PC-3 (cell line): ENCODE measurements at regions not wholly inside any gene's neighbourhood (a gene's known extent, or its start where the extent isn't known, plus 50 kb on each side); places are given as distances from the start of the nearest gene placed in this dataset.

Experiments used
- ATAC-seq: fragments of 200-7000 bp; cut with Tn5 transposase; 2 replicates; pipeline ENCODE4 v1.9.1; 2020; ENCODE audit warnings: mild to moderate bottlenecking, moderate library complexity
- BruUV-seq: library from RNA; stranded (reverse); fragments of 400-500 nt; replicated peaks from 2 replicates; lab custom pipeline; 2021; lab: Mats Ljungman, UMichigan
- CTCF ChIA-PET: fragments of 300-600 bp; sonication (Branson Sonifier 250); formaldehyde crosslinking; loops from one replicate; lab custom pipeline; 2022; ENCODE audit warnings: antibody characterized with exemption; lab: Charles Lee
- POLR2A ChIA-PET: fragments of 300-600 bp; sonication (Branson Sonifier 250); formaldehyde crosslinking; loops from one replicate; lab custom pipeline; 2022; ENCODE audit warnings: antibody characterized with exemption; ENCODE audit not compliant: unreplicated experiment; lab: Charles Lee
- DNase-seq: peaks from one replicate; pipeline ENCODE4 v3.0.0-alpha.2; 2015
- H2AFZ ChIP-seq: fragments of 300-600 bp; sonication (generic); 2 replicates; pipeline ENCODE4 v1.6.0; 2016; ENCODE audit warnings: antibody characterized with exemption, low read length
- H3F3A ChIP-seq: fragments of 300-600 bp; sonication (generic); one replicate; pipeline ENCODE4 v1.6.0; 2017; ENCODE audit warnings: antibody characterized with exemption, low read length, control low read depth, mild to moderate bottlenecking; ENCODE audit not compliant: unreplicated experiment
- H3K27ac ChIP-seq: fragments of 300-600 bp; sonication (generic); 2 replicates; pipeline ENCODE4 v1.5.1; 2016; ENCODE audit warnings: mild to moderate bottlenecking, low read length
- H3K27me3 ChIP-seq: fragments of 300-600 bp; sonication (generic); 2 replicates; pipeline ENCODE4 v1.6.1; 2016; ENCODE audit warnings: low read length, mixed read lengths
- H3K36me3 ChIP-seq: fragments of 300-600 bp; sonication (generic); 2 replicates; pipeline ENCODE4 v1.6.1; 2016; ENCODE audit warnings: low read depth, mixed run types, low read length, mixed read lengths
- H3K4me1 ChIP-seq: fragments of 300-600 bp; sonication (generic); 2 replicates; pipeline ENCODE4 v1.5.1; 2016; ENCODE audit warnings: low read length; ENCODE audit not compliant: insufficient read depth
- H3K4me2 ChIP-seq: fragments of 300-600 bp; sonication (generic); 2 replicates; pipeline ENCODE4 v1.6.0; 2016; ENCODE audit warnings: low read length
- H3K4me3 ChIP-seq: fragments of 300-600 bp; sonication (generic); 2 replicates; pipeline ENCODE4 v1.5.1; 2016; ENCODE audit warnings: mild to moderate bottlenecking, low read length, mixed read lengths
- H3K79me2 ChIP-seq: fragments of 300-600 bp; sonication (generic); 2 replicates; pipeline ENCODE4 v1.6.1; 2017; ENCODE audit warnings: low read length, mixed read lengths
- H3K9ac ChIP-seq: fragments of 300-600 bp; sonication (generic); 2 replicates; pipeline ENCODE4 v1.6.0; 2016; ENCODE audit warnings: mild to moderate bottlenecking, low read length
- H3K9me2 ChIP-seq: fragments of 300-600 bp; sonication (generic); replicated peaks from 2 replicates; pipeline ENCODE4 v1.6.1; 2016; ENCODE audit warnings: mixed run types, low read length, mixed read lengths
- H3K9me3 ChIP-seq: fragments of 300-600 bp; sonication (generic); 2 replicates; pipeline ENCODE4 v1.6.1; 2016; ENCODE audit warnings: low read length, mixed read lengths
- H4K20me1 ChIP-seq: fragments of 300-600 bp; sonication (generic); 2 replicates; pipeline ENCODE4 v1.6.1; 2016; ENCODE audit warnings: low read length, mixed read lengths
- EZH2 ChIP-seq: fragments of 300-600 bp; sonication (generic); IDR thresholded peaks from one replicate; pipeline ENCODE4 v1.6.1; 2017; ENCODE audit warnings: antibody characterized with exemption, mild to moderate bottlenecking, low read length; ENCODE audit not compliant: unreplicated experiment
- EZH2phosphoT487 ChIP-seq: fragments of 300-600 bp; sonication (generic); IDR thresholded peaks from 2 replicates; pipeline ENCODE4 v1.6.1; 2018; ENCODE audit warnings: mild to moderate bottlenecking, antibody characterized with exemption, low read length, borderline replicate concordance
- intact Hi-C: fragments of 100-400 bp; cut with micrococcal nuclease; formaldehyde crosslinking; loops from 2 replicates; pipeline ENCODE4 v1.9.0; 2023
- TF ChIP-seq, protein P1 (sequence below): fragments of 300-600 bp; sonication (generic); conservative IDR thresholded peaks from 2 replicates; pipeline ENCODE4 v1.5.1; 2017; ENCODE audit warnings: antibody characterized with exemption, low read depth, mild to moderate bottlenecking, low read length

GRCh38 chr2:138298120-138298814, 203.3 kb upstream of the SPOPL start:
- Histone ChIP-seq H4K20me1 (no peaks in the 10 kb centered on the region), H3K27me3 (no peaks in the 10 kb centered on the region), H3K79me2 (no peaks in the 10 kb centered on the region), H3K4me3 (no peak overlapping the region), H2AFZ (no peak overlapping the region), H3K4me1 (no peaks in the 10 kb centered on the region), H3K9me3 (no peaks in the 10 kb centered on the region), H3K36me3 (no peaks in the 10 kb centered on the region), H3K9me2 (no peaks in the 10 kb centered on the region), H3F3A (no peaks in the 10 kb centered on the region), H3K9ac (no peak overlapping the region), H3K27ac (no peak overlapping the region), H3K4me2 (no peak overlapping the region)
- ChIA-PET CTCF (no interaction called here), POLR2A (no interaction called here)
- BruUV-seq: no TSS peak
- DNase-seq (no peak), ATAC-seq (no peak)
- intact Hi-C loops: no loop called here
- no peak for TF ChIP-seq EZH2
- TF ChIP-seq, protein P1, sequence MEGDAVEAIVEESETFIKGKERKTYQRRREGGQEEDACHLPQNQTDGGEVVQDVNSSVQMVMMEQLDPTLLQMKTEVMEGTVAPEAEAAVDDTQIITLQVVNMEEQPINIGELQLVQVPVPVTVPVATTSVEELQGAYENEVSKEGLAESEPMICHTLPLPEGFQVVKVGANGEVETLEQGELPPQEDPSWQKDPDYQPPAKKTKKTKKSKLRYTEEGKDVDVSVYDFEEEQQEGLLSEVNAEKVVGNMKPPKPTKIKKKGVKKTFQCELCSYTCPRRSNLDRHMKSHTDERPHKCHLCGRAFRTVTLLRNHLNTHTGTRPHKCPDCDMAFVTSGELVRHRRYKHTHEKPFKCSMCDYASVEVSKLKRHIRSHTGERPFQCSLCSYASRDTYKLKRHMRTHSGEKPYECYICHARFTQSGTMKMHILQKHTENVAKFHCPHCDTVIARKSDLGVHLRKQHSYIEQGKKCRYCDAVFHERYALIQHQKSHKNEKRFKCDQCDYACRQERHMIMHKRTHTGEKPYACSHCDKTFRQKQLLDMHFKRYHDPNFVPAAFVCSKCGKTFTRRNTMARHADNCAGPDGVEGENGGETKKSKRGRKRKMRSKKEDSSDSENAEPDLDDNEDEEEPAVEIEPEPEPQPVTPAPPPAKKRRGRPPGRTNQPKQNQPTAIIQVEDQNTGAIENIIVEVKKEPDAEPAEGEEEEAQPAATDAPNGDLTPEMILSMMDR: no peak
- TF ChIP-seq EZH2phosphoT487: no peak

GRCh38 chr2:138298900-138299299, 202.7 kb upstream of the SPOPL start:
- Histone ChIP-seq H3K36me3 (no peaks in the 10 kb centered on the region), H3K27me3 (no peaks in the 10 kb centered on the region), H3K79me2 (no peaks in the 10 kb centered on the region), H3F3A (no peaks in the 10 kb centered on the region), H3K9me2 (no peaks in the 10 kb centered on the region), H3K27ac (no peak overlapping the region), H2AFZ (no peak overlapping the region), H3K9ac (no peak overlapping the region), H3K9me3 (no peaks in the 10 kb centered on the region), H3K4me1 (no peaks in the 10 kb centered on the region), H4K20me1 (no peaks in the 10 kb centered on the region), H3K4me3 (no peak overlapping the region), H3K4me2 (no peak overlapping the region)
- CTCF ChIA-PET: no interaction called here
- DNase-seq (no peak), ATAC-seq (no peak)
- POLR2A ChIA-PET: no interaction called here
- BruUV-seq: no TSS peak
- intact Hi-C loops: no loop called here
- TF ChIP-seq, protein P1: no peak
- TF ChIP-seq EZH2: no peak
- no peak for TF ChIP-seq EZH2phosphoT487

DNA sequence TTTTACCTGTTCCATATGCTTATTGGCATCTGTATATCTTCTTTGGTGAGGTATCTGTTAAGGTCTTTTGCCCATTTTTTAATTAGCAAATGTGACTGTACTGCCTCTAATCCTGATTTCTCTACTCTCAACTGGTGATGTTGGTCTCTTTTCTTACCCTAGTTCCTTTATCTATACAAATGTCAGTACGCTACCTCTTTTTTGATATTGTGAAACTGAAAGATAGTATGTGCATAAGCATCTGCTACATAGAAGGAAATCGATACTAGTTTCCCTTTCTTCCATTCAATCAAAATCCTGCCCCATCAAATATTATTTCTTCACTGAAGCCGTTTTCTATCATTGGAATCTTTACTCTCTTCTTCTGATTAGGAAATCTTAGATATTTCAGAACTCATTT, 194.9 kb upstream of the SPOPL start:
- Histone ChIP-seq H3K79me2 (no peaks in the 10 kb centered on the region), H4K20me1 (no peaks in the 10 kb centered on the region), H3K36me3 (no peaks in the 10 kb centered on the region), H3K9ac (no peak overlapping the region), H3K4me1 (no peaks in the 10 kb centered on the region), H3K9me2 (no peaks in the 10 kb centered on the region), H3K4me3 (no peak overlapping the region), H3K4me2 (no peak overlapping the region), H3F3A (no peaks in the 10 kb centered on the region), H3K9me3 (no peaks in the 10 kb centered on the region), H3K27ac (no peak overlapping the region), H2AFZ (no peak overlapping the region), H3K27me3 (no peaks in the 10 kb centered on the region)
- TF ChIP-seq, protein P1: no peak
- no peak for TF ChIP-seq EZH2phosphoT487
- TF ChIP-seq EZH2: no peak
- ChIA-PET CTCF (no interaction called here), POLR2A (no interaction called here)
- ATAC-seq: no peak
- intact Hi-C loops: no loop called here
- no peak for DNase-seq
- BruUV-seq: no TSS peak
